SK-N-SH (cell line): ENCODE measurements at regions not wholly inside any gene's neighbourhood (a gene's known extent, or its start where the extent isn't known, plus 50 kb on each side); places are given as distances from the start of the nearest gene placed in this dataset.

Experiments used
- CTCF ChIA-PET: fragments of 300-600, 350-600 bp; formaldehyde crosslinking; extraction: SDS; loops from one replicate; lab custom pipeline; 2021; lab: Yijun Ruan, JAX
- POLR2A ChIA-PET: fragments of 350-600 bp; sonication (Branson Sonifier 250); formaldehyde crosslinking; extraction: SDS; loops from one replicate; lab custom pipeline; 2020; ENCODE audit warnings: antibody characterized with exemption, inconsistent platforms; lab: Yijun Ruan, JAX
- DNase-seq: peaks from one replicate; pipeline ENCODE4 v3.0.0; 2012
- H2AFZ ChIP-seq: fragments of 200-600 bp; sonication (generic); 2 replicates; pipeline ENCODE4 v1.8.1; 2016; ENCODE audit warnings: antibody characterized with exemption, mild to moderate bottlenecking, low read depth
- H3F3A ChIP-seq: fragments of 200-600 bp; sonication (generic); replicated peaks from 2 replicates; pipeline ENCODE3; 2016; ENCODE audit warnings: antibody characterized with exemption, mild to moderate bottlenecking; ENCODE audit not compliant: insufficient read depth
- H3K27ac ChIP-seq, 2 experiments: fragments of 200-500 bp in 1 of 2; fragments of 200-600 bp in 1 of 2; sonication (Bioruptor generic) in 1 of 2; sonication (generic), shearing (Covaris generic) in 1 of 2; 2 replicates each; pipeline versions ENCODE4 v1.5.1 to v1.6.1; 2014 to 2016; ENCODE audit warnings: low read depth in 2 of 2, inconsistent platforms in 1 of 2, low read length in 1 of 2, mild to moderate bottlenecking in 1 of 2, mixed read lengths in 1 of 2
- H3K27me3 ChIP-seq: fragments of 200-600 bp; sonication (generic), shearing (Covaris generic); 2 replicates; pipeline ENCODE4 v1.6.1; 2016; ENCODE audit warnings: mixed run types; ENCODE audit not compliant: insufficient read depth
- H3K36me3 ChIP-seq, 2 experiments: fragments of 200-500 bp in 1 of 2; fragments of 200-600 bp in 1 of 2; sonication (Bioruptor generic) in 1 of 2; sonication (generic) in 1 of 2; replicated peaks in 1 of 2; 2 replicates each; pipeline versions ENCODE3 to v1.5.1; 2014 to 2016; ENCODE audit warnings: low read length in 1 of 2, mild to moderate bottlenecking in 1 of 2; ENCODE audit not compliant: insufficient read depth in 2 of 2, control insufficient read depth in 1 of 2
- H3K4me1 ChIP-seq, 2 experiments: fragments of 200-500 bp in 1 of 2; fragments of 200-600 bp in 1 of 2; sonication (Bioruptor generic) in 1 of 2; sonication (generic), shearing (Covaris generic) in 1 of 2; 2 replicates each; pipeline versions ENCODE4 v1.5.1 to v1.6.1; 2014 to 2016; ENCODE audit warnings: low read depth in 1 of 2, low read length in 1 of 2, mixed run types in 1 of 2; ENCODE audit not compliant: insufficient read depth in 2 of 2, control insufficient read depth in 1 of 2
- H3K4me2 ChIP-seq: fragments of 200-600 bp; sonication (generic), shearing (Covaris generic); 2 replicates; pipeline ENCODE4 v1.6.1; 2017; ENCODE audit warnings: mixed run types
- H3K4me3 ChIP-seq, 2 experiments: fragments of 200-500 bp in 1 of 2; fragments of 200-600 bp in 1 of 2; sonication (Bioruptor generic) in 1 of 2; sonication (generic), shearing (Covaris generic) in 1 of 2; 2 replicates each; pipeline versions ENCODE4 v1.5.1 to v1.8.1; 2014 to 2016; ENCODE audit warnings: low read depth in 2 of 2, inconsistent platforms in 1 of 2, low read length in 1 of 2, mild to moderate bottlenecking in 1 of 2, mixed read lengths in 1 of 2, moderate library complexity in 1 of 2
- H3K79me2 ChIP-seq: fragments of 200-600 bp; sonication (generic); 2 replicates; pipeline ENCODE4 v1.8.1; 2017; ENCODE audit warnings: mild to moderate bottlenecking; ENCODE audit not compliant: insufficient read depth
- H3K9ac ChIP-seq: fragments of 200-600 bp; sonication (generic); 2 replicates; pipeline ENCODE4 v1.6.1; 2017; ENCODE audit warnings: mixed run types
- H3K9me2 ChIP-seq: fragments of 200-600 bp; sonication (generic); 2 replicates; pipeline ENCODE4 v1.6.1; 2017; ENCODE audit warnings: mixed run types
- H3K9me3 ChIP-seq: fragments of 200-600 bp; sonication (generic); 2 replicates; pipeline ENCODE4 v1.6.1; 2017; ENCODE audit warnings: mixed run types, mild to moderate bottlenecking, moderate library complexity
- H4K20me1 ChIP-seq: fragments of 200-600 bp; sonication (generic); 2 replicates; pipeline ENCODE4 v1.6.1; 2017; ENCODE audit warnings: mild to moderate bottlenecking, mixed run types; ENCODE audit not compliant: insufficient read depth
- CHD2 ChIP-seq: fragments of 150-350 bp; IDR thresholded peaks from 2 replicates; pipeline ENCODE4 v1.6.1; 2018; ENCODE audit warnings: low read length; ENCODE audit not compliant: partially characterized antibody
- ELF1 ChIP-seq: IDR thresholded peaks from 2 replicates; pipeline ENCODE4 v1.4.0; 2012
- EZH2phosphoT487 ChIP-seq: fragments of 200-600 bp; sonication (generic); IDR thresholded peaks from 2 replicates; pipeline ENCODE4 v1.6.1; 2017; ENCODE audit warnings: low read depth, mixed run types, mild to moderate bottlenecking, antibody characterized with exemption, moderate library complexity, borderline replicate concordance
- FOSL2 ChIP-seq: IDR thresholded peaks from 2 replicates; pipeline ENCODE4 v1.4.0; 2012; ENCODE audit warnings: low read depth, mild to moderate bottlenecking, moderate library complexity, borderline replicate concordance
- FOXJ3 ChIP-seq: sonication (generic); formaldehyde crosslinking; IDR thresholded peaks from 2 replicates; pipeline ENCODE4 v1.5.1; 2020; ENCODE audit warnings: mild to moderate bottlenecking, missing genetic modification reagents
- MEF2A ChIP-seq: IDR thresholded peaks from 2 replicates; pipeline ENCODE4 v1.4.0; 2012; ENCODE audit warnings: low read depth, borderline replicate concordance
- MXI1 ChIP-seq: IDR thresholded peaks from 2 replicates; pipeline ENCODE4 v1.6.1; 2012; ENCODE audit warnings: mild to moderate bottlenecking, low read depth, low read length, improper control_type of control experiment
- NFIC ChIP-seq: IDR thresholded peaks from 2 replicates; pipeline ENCODE4 v1.4.0; 2012; ENCODE audit warnings: borderline replicate concordance
- NRF1 ChIP-seq: IDR thresholded peaks from 2 replicates; pipeline ENCODE4 v1.6.1; 2012; ENCODE audit warnings: low read depth, mild to moderate bottlenecking, low read length
- PBX3 ChIP-seq: IDR thresholded peaks from 2 replicates; pipeline ENCODE4; 2012
- POLR2AphosphoS5 ChIP-seq: IDR thresholded peaks from 2 replicates; pipeline ENCODE4 v1.6.1; 2012; ENCODE audit warnings: low read depth, low read length
- RAD21 ChIP-seq: IDR thresholded peaks from 2 replicates; pipeline ENCODE4 v1.6.1; 2012; ENCODE audit warnings: mild to moderate bottlenecking, low read length
- RCOR1 ChIP-seq: fragments of 150-350 bp; IDR thresholded peaks from 2 replicates; pipeline ENCODE4 v1.6.1; 2017; ENCODE audit warnings: antibody characterized with exemption, low read length
- RFX5 ChIP-seq: IDR thresholded peaks from 2 replicates; pipeline ENCODE4 v1.6.1; 2012; ENCODE audit warnings: mild to moderate bottlenecking, improper control_type of control experiment, low read length
- RXRA ChIP-seq: IDR thresholded peaks from 2 replicates; pipeline ENCODE4 v1.4.0; 2012; ENCODE audit warnings: low read depth, mild to moderate bottlenecking, borderline replicate concordance
- SMC3 ChIP-seq: IDR thresholded peaks from 2 replicates; pipeline ENCODE4 v1.6.1; 2012; ENCODE audit warnings: low read depth, low read length, improper control_type of control experiment
- TCF12 ChIP-seq: IDR thresholded peaks from 2 replicates; pipeline ENCODE4 v1.4.0; 2012
- TEAD4 ChIP-seq: IDR thresholded peaks from 2 replicates; pipeline ENCODE4 v1.4.0; 2012; ENCODE audit warnings: mild to moderate bottlenecking, borderline replicate concordance; ENCODE audit not compliant: insufficient read depth
- USF2 ChIP-seq: fragments of 150-350 bp; IDR thresholded peaks from 2 replicates; pipeline ENCODE4 v1.6.1; 2017; ENCODE audit warnings: antibody characterized with exemption, low read length, low read depth, borderline replicate concordance
- WGBS: methylation state at CpG from one replicate; pipeline ENCODE4 v1.1.6; 2017; ENCODE audit warnings: low lambda C conversion rate; 5-methylcytosine and 5-hydroxymethylcytosine counted together
- TF ChIP-seq, protein P1 (sequence below): fragments of 150-350 bp; IDR thresholded peaks from 2 replicates; pipeline ENCODE4 v1.6.1; 2016; ENCODE audit warnings: mild to moderate bottlenecking, low read depth, low read length

DNA sequence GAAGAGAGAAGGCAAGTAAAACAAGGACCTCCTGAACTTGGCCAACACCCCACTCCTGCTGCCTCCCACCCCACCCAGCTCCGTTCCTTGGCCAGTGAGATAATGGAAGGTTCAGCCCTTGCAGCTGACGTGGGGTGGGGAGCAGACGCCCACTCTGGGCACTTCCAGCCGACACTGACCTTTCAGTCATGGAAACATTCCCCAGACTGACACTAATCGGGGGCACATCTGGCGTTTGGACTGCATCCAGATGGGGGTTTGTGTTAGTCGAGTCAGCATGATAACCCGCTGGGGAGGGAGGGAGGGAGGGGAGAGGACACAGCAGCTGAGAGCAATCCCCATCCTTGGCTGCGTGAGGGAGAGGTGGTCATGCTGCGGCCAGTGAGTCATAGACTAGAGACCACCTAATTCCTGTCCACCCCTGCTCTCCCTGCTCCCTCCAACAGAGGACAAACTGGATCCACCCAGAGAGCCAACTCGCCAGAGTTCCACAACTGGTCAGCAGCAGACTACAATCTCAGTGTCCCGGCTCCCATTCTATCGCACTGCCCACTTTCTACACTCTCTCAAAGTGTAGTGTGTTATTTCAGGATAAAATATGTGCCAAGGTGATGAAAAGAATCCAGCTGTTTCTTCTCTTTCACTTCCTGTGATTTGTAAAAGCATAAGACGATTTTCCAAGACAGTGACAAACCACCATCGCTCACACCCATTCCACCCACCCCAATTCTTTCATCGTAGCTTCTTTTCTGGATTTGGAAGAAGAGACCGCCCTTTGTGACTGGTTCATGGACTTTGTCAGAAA is 115.4 kb upstream of the PKDCC start (continued):
- TF ChIP-seq EZH2phosphoT487 (no peak), FOXJ3 (CRISPR knock-in tag) (peak; percentile 88; the same call in 1 of the 2 replicates), NFIC (0 out of 2 replicates have a peak, but pooled peaks have one; percentile 19), ELF1 (no peak), RXRA (no peak), TEAD4 (no peak), TCF12 (peak; percentile 67), POLR2AphosphoS5 (0 out of 2 replicates have a peak, but pooled peaks have one; percentile 30), RFX5 (no peak), FOSL2 (no peak), MEF2A (no peak), RCOR1 (peak; percentile 91)
- TF ChIP-seq, protein P1, sequence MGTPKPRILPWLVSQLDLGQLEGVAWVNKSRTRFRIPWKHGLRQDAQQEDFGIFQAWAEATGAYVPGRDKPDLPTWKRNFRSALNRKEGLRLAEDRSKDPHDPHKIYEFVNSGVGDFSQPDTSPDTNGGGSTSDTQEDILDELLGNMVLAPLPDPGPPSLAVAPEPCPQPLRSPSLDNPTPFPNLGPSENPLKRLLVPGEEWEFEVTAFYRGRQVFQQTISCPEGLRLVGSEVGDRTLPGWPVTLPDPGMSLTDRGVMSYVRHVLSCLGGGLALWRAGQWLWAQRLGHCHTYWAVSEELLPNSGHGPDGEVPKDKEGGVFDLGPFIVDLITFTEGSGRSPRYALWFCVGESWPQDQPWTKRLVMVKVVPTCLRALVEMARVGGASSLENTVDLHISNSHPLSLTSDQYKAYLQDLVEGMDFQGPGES: no peak

DNA sequence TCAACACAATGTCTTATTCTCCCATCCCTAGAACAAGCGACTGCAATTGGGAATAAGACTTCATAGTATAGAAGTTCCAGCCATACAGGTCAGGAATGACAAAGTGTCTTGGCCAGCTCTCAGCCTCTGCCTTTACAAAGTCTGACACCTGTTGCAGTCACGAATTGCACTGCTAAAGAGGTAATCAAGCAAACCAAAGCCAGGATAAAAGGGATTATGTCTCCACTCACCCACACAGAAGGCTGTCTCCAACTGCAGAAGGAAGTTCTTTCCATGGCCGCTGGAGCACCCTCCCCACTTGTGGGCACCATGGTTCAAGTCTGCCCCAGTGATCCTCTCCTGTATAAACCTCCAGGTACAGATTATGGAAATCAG is 114.8 kb upstream of the PKDCC start:
- ChIA-PET CTCF (interaction anchor here (1.3 to 6.9 kb wide), 9 partner anchors 12 to 155 kb away, joined by 3 to 38 read pairs (median 6); no protein-coding TSS in a partner anchor), POLR2A (interaction anchor here (1.4 to 2.8 kb wide), 2 partner anchors 15 to 21 kb away, joined by 4 to 12 read pairs; no protein-coding TSS in a partner anchor)
- Histone ChIP-seq H3K9me3 (no peaks in the 10 kb centered on the region), H3K4me3 (no peak overlapping the region), H3K9ac (no peak overlapping the region), H2AFZ (no peak overlapping the region), H3K36me3 (no peaks in the 10 kb centered on the region), H3K79me2 (no peaks in the 10 kb centered on the region), H3K27me3 (no peaks in the 10 kb centered on the region)
- DNase-seq: no peak
- TF ChIP-seq RAD21 (no peak), MXI1 (no peak), EZH2phosphoT487 (no peak), NRF1 (no peak), RCOR1 (no peak), PBX3 (no peak), TEAD4 (no peak), SMC3 (no peak), TCF12 (no peak), USF2 (no peak), CHD2 (no peak)
- TF ChIP-seq, all 33 proteins: peak for 0
- WGBS: 54% methylated on average over 3 of the region's 3 CpGs
- no peaks in the 10 kb centered on the region for H4K20me1 ChIP-seq
- H3F3A ChIP-seq: no peaks in the 10 kb centered on the region
- no peaks in the 10 kb centered on the region for H3K9me2 ChIP-seq
- peak overlapping the region in 1 of 2 experiments; percentile 87; a peak in 1 of 4 replicates for H3K27ac ChIP-seq
- H3K4me1 ChIP-seq: peaks cover 10 to 45% of the 10 kb centered on the region in 2 experiments; a peak in 3 of 4 replicates
- no peak overlapping the region for H3K4me2 ChIP-seq
